ENCODE measurements at regions not wholly inside any gene's neighbourhood (a gene's known extent, or its start where the extent isn't known, plus 50 kb on each side); places are given as distances from the start of the nearest gene placed in this dataset.
"Not testable (repeated sequence)": the region's sequence is repeated elsewhere in the genome, so short reads cannot be mapped to it uniquely, and the experiment has no call there.

DNA sequence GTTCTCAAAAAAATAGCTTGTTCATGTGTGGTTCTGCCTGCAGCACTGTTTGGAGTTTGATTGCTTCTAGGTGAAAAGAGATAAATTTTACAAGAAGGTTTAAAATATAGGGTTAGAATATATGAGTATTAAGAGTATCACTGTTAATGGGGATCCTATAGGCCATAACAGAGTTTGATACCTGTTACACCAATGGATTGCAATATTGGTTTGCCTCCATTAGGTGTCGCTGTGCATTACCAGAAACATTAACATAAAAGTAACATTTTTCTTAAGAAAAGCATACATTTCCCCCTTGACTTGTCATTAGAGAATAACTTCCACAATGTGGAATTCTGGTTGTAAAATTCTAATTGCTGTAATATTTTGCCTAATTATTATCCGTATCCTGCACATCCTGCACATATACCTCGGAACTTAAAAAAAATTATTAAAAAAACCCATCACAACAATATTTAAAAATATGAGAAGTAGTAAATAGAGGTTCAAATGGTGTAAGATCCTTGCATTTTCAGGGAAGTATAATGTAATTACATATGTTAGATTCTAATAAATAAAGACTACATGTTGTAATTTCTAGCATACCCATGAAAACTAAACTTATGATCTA lies 63.0 kb downstream of the CYP4A11 start:
- not testable (repeated sequence) for H3K4me1 Mint-ChIP-seq (ENCODE audit: low read depth in 2 of 2); H3K27me3 Mint-ChIP-seq; H3K27ac Mint-ChIP-seq; H3K9me3 Mint-ChIP-seq; ATAC-seq (replicated peaks); H3K36me3 Mint-ChIP-seq (ENCODE audit: insufficient read depth); H3K4me3 Mint-ChIP-seq
- peak in 1 of 3 experiments; percentile 2 for DNase-seq

- not testable (repeated sequence) for H3K27me3 Mint-ChIP-seq; H3K9me3 Mint-ChIP-seq; H3K27ac Mint-ChIP-seq; H3K36me3 Mint-ChIP-seq (ENCODE audit: insufficient read depth); DNase-seq; H3K4me1 Mint-ChIP-seq (ENCODE audit: low read depth in 2 of 2); H3K4me3 Mint-ChIP-seq; ATAC-seq (replicated peaks)
These were observed 65.2 kb downstream of the CYP4A11 start for GRCh38 chr1:46876093-46876492.
